Kidney glomerular epithelial cell (primary cell): ENCODE measurements at regions not wholly inside any gene's neighbourhood (a gene's known extent, or its start where the extent isn't known, plus 50 kb on each side); places are given as distances from the start of the nearest gene placed in this dataset.
"Not testable (repeated sequence)": the region's sequence is repeated elsewhere in the genome, so short reads cannot be mapped to it uniquely, and the experiment has no call there.

Experiments used
- DNase-seq: peaks from one replicate; lab custom pipeline; 2025; lab: John Stamatoyannopoulos, UW

- DNase-seq: no peak
Observed at GRCh38 chr10:118805146-118805545, 50.4 kb upstream of the CACUL1 start.

GRCh38 chr10:118807512-118808305, 52.9 kb upstream of the CACUL1 start:
- no peak for DNase-seq

- DNase-seq: no peak
Observed at GRCh38 chr10:118808601-118809356, 54.0 kb upstream of the CACUL1 start.

- DNase-seq: no peak
Observed at GRCh38 chr10:118809357-118810220, 54.8 kb upstream of the CACUL1 start.

- DNase-seq: no peak
Observed at GRCh38 chr10:118810796-118811505, 56.2 kb upstream of the CACUL1 start.

GRCh38 chr10:118811675-118812392, 57.1 kb upstream of the CACUL1 start:
- no peak for DNase-seq

GRCh38 chr10:118812393-118812740, 57.6 kb upstream of the CACUL1 start:
- no peak for DNase-seq

GRCh38 chr10:118813001-118813400, 58.2 kb upstream of the CACUL1 start:
- DNase-seq: not testable (repeated sequence)

- DNase-seq: no peak
Observed at GRCh38 chr10:118816471-118817168, 61.9 kb upstream of the CACUL1 start.

GRCh38 chr10:118817328-118818068, 62.7 kb upstream of the CACUL1 start:
- DNase-seq: no peak

GRCh38 chr10:118818621-118819221, 64.0 kb upstream of the CACUL1 start:
- no peak for DNase-seq

- no peak for DNase-seq
Observed at GRCh38 chr10:118820326-118821116, 65.8 kb upstream of the CACUL1 start.

GRCh38 chr10:118823256-118823907, 68.6 kb upstream of the CACUL1 start:
- no peak for DNase-seq

- no peak for DNase-seq
Observed at GRCh38 chr10:118827053-118827452, 72.3 kb upstream of the CACUL1 start.

GRCh38 chr10:118827466-118828155, 72.8 kb upstream of the CACUL1 start:
- DNase-seq: no peak

GRCh38 chr10:118832241-118832651, 77.5 kb upstream of the CACUL1 start:
- no peak for DNase-seq

GRCh38 chr10:118834370-118834769, 79.6 kb upstream of the CACUL1 start:
- not testable (repeated sequence) for DNase-seq
